Gastrocnemius medialis (tissue), 4 donors: ENCODE measurements at regions not wholly inside any gene's neighbourhood (a gene's known extent, or its start where the extent isn't known, plus 50 kb on each side); places are given as distances from the start of the nearest gene placed in this dataset.

Source experiments
- ATAC-seq, 2 donors: fragments of 150-250 bp; one replicate each; pipeline ENCODE4 v1.9.1; 2016
- DNase-seq, 2 donors: peaks; one replicate each; pipeline ENCODE4 v3.0.0-alpha.2; 2019
- H3K27ac ChIP-seq, 4 donors: fragments of 200-600 bp; sonication (generic); 1 replicate in 1 of 4; 2 replicates in 3 of 4; pipeline ENCODE4 v1.5.1; 2016 to 2018; ENCODE audit warnings: mild to moderate bottlenecking in 2 of 4, moderate library complexity in 1 of 4
- H3K27me3 ChIP-seq, 3 donors: fragments of 200-600 bp; sonication (generic) in 2 of 3; 1 replicate in 1 of 3; 2 replicates in 2 of 3; pipeline versions ENCODE4 v1.5.1 to v1.6.0; 2016 to 2019; ENCODE audit warnings: mild to moderate bottlenecking in 1 of 3, moderate library complexity in 1 of 3
- H3K36me3 ChIP-seq, 2 donors: fragments of 200-600 bp; sonication (generic) in 1 of 2; one replicate each; pipeline ENCODE4 v1.5.1; 2017 to 2018
- H3K4me1 ChIP-seq, 2 donors: fragments of 200-600 bp; sonication (generic) in 1 of 2; one replicate each; pipeline ENCODE4 v1.5.1; 2016 to 2017; ENCODE audit warnings: mild to moderate bottlenecking in 2 of 2
- H3K4me3 ChIP-seq, 4 donors: fragments of 200-600 bp; sonication (generic) in 3 of 4; 1 replicate in 1 of 4; 2 replicates in 3 of 4; pipeline ENCODE4 v1.5.1; 2016 to 2019; ENCODE audit warnings: mild to moderate bottlenecking in 2 of 4
- H3K9me3 ChIP-seq, 3 donors: fragments of 200-600 bp; sonication (generic) in 2 of 3; 1 replicate in 1 of 3; 2 replicates in 2 of 3; pipeline ENCODE4 v1.5.1; 2016 to 2019
- POLR2A ChIP-seq, 2 donors: fragments of 450-650 bp; IDR thresholded peaks; one replicate each; pipeline ENCODE4 v1.6.1; 2017; ENCODE audit warnings: antibody characterized with exemption in 2 of 2, mild to moderate bottlenecking in 2 of 2, moderate library complexity in 2 of 2
- in situ Hi-C, 4 donors: fragments of 200-750 bp; cut with MboI; loops; one replicate each; pipeline versions ENCODE4 v1.15.0 to v1.8.0; 2017; ENCODE audit warnings: low sequenced_read_pairs in 4 of 4
- intact Hi-C: fragments of 100-400 bp; cut with DNase I; formaldehyde crosslinking; loops from one replicate; pipeline ENCODE4 v1.15.1; 2023; ENCODE audit warnings: low total_unique reads
- TF ChIP-seq, protein P1 (sequence below), 5 experiments: fragments of 450-650 bp in 3 of 5; fragments of 200-600 bp in 2 of 5; sonication (generic) in 2 of 5; IDR thresholded peaks in 4 of 5; conservative IDR thresholded peaks in 1 of 5; 1 replicate in 4 of 5; 2 replicates in 1 of 5; pipeline ENCODE4 v1.5.1; 2016 to 2019; ENCODE audit warnings: antibody characterized with exemption in 5 of 5, mild to moderate bottlenecking in 3 of 5, moderate library complexity in 3 of 5

- no peaks in the 10 kb centered on the region for H3K27me3 ChIP-seq
- intact Hi-C loops: no loop called here
- no peaks in the 10 kb centered on the region for H3K4me1 ChIP-seq
- H3K36me3 ChIP-seq: no peaks in the 10 kb centered on the region
- DNase-seq (no peak), ATAC-seq (no peak)
- in situ Hi-C loops: no loop called here
- no peaks in the 10 kb centered on the region for H3K9me3 ChIP-seq
- H3K4me3 ChIP-seq: no peak overlapping the region
- no peak for TF ChIP-seq POLR2A (IDR thresholded peaks at IDR 0.05)
- H3K27ac ChIP-seq: no peak overlapping the region
These were observed 369.4 kb upstream of the ZEB2 start for GRCh38 chr2:144889348-144889747.

- H3K27me3 ChIP-seq: no peaks in the 10 kb centered on the region
- DNase-seq (peak; percentile 3 to 25), ATAC-seq (no peak)
- intact Hi-C loops: no loop called here
- H3K36me3 ChIP-seq: no peaks in the 10 kb centered on the region
- in situ Hi-C loops: no loop called here
- H3K4me3 ChIP-seq: no peak overlapping the region
- no peak overlapping the region for H3K27ac ChIP-seq
- TF ChIP-seq, protein P1, sequence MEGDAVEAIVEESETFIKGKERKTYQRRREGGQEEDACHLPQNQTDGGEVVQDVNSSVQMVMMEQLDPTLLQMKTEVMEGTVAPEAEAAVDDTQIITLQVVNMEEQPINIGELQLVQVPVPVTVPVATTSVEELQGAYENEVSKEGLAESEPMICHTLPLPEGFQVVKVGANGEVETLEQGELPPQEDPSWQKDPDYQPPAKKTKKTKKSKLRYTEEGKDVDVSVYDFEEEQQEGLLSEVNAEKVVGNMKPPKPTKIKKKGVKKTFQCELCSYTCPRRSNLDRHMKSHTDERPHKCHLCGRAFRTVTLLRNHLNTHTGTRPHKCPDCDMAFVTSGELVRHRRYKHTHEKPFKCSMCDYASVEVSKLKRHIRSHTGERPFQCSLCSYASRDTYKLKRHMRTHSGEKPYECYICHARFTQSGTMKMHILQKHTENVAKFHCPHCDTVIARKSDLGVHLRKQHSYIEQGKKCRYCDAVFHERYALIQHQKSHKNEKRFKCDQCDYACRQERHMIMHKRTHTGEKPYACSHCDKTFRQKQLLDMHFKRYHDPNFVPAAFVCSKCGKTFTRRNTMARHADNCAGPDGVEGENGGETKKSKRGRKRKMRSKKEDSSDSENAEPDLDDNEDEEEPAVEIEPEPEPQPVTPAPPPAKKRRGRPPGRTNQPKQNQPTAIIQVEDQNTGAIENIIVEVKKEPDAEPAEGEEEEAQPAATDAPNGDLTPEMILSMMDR (IDR thresholded peaks at IDR 0.05 in 4 of 5, conservative IDR thresholded peaks at IDR 0.05 in 1 of 5): no peak
- TF ChIP-seq POLR2A (IDR thresholded peaks at IDR 0.05): no peak
- no peaks in the 10 kb centered on the region for H3K9me3 ChIP-seq
- H3K4me1 ChIP-seq: no peaks in the 10 kb centered on the region
These were observed 366.9 kb upstream of the ZEB2 start for GRCh38 chr2:144886862-144887261.

DNA sequence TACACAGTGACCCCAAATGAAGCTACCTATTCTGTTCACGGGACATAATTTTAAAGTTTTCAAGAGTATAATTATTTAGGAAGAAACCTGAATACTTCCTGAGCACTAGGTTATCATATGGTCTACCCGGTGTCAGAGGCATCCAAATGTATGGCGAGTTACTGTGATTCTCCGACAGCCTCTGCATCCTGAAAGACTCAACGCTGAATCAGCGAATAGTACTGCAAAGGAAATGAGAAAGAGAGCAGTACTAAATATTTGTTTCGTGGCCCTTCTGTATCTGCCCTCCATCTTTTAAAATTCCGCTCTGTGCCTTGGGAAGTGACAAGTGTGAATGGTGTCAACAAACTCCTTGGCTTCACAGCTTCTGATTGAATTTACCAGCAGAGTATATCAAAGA is 358.0 kb upstream of the ZEB2 start:
- H3K27ac ChIP-seq: no peak overlapping the region
- no peaks in the 10 kb centered on the region for H3K4me1 ChIP-seq
- H3K36me3 ChIP-seq: no peaks in the 10 kb centered on the region
- TF ChIP-seq, protein P1 (IDR thresholded peaks at IDR 0.05 in 4 of 5, conservative IDR thresholded peaks at IDR 0.05 in 1 of 5): no peak
- no peak for TF ChIP-seq POLR2A (IDR thresholded peaks at IDR 0.05)
- H3K4me3 ChIP-seq: no peak overlapping the region
- ATAC-seq: no peak
- H3K9me3 ChIP-seq: no peaks in the 10 kb centered on the region
- intact Hi-C loops: no loop called here
- H3K27me3 ChIP-seq: no peaks in the 10 kb centered on the region
- in situ Hi-C loops: no loop called here
- DNase-seq: no peak

DNA sequence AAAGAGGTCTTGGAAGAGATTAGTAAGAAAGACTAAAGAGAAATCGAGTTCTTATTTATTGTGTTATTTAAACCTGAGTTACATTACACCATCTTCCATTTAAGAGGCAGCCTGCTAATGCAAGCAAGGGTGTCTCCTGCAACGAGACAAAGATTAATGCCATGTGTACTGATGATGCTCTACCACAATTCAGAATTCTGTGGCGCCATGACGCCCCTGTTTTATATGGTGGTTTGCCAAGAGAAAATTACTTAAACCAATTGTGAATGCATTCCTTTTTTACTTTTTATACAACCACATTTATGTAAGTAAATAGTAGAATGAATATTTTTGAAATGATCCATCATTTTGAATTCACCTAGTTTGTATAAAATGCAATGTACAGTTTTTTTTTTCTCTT is 356.1 kb upstream of the ZEB2 start:
- Histone ChIP-seq H3K36me3 (no peaks in the 10 kb centered on the region), H3K4me3 (no peak overlapping the region), H3K4me1 (no peaks in the 10 kb centered on the region), H3K27me3 (no peaks in the 10 kb centered on the region), H3K9me3 (no peaks in the 10 kb centered on the region), H3K27ac (no peak overlapping the region)
- intact Hi-C loops (no loop called here), in situ Hi-C loops (no loop called here)
- ATAC-seq: no peak
- no peak for DNase-seq
- TF ChIP-seq, protein P1 (IDR thresholded peaks at IDR 0.05 in 4 of 5, conservative IDR thresholded peaks at IDR 0.05 in 1 of 5): no peak
- TF ChIP-seq POLR2A (IDR thresholded peaks at IDR 0.05): no peak

- H3K27ac ChIP-seq: peak overlapping the region in 1 of 4 donors; percentile 11
These were observed 355.5 kb upstream of the ZEB2 start for GRCh38 chr2:144875290-144875969.

More at GRCh38 chr2:144875290-144875969, 355.5 kb upstream of the ZEB2 start:
- in situ Hi-C loops: no loop called here
- DNase-seq: no peak
- Histone ChIP-seq H3K9me3 (no peaks in the 10 kb centered on the region), H3K36me3 (no peaks in the 10 kb centered on the region), H3K4me3 (no peak overlapping the region), H3K4me1 (no peaks in the 10 kb centered on the region), H3K27me3 (no peaks in the 10 kb centered on the region)
- ATAC-seq: no peak
- TF ChIP-seq, protein P1 (IDR thresholded peaks at IDR 0.05 in 4 of 5, conservative IDR thresholded peaks at IDR 0.05 in 1 of 5): no peak
- no peak for TF ChIP-seq POLR2A (IDR thresholded peaks at IDR 0.05)
- intact Hi-C loops: no loop called here
